ENCODE measurements at regions not wholly inside any gene's neighbourhood (a gene's known extent, or its start where the extent isn't known, plus 50 kb on each side); places are given as distances from the start of the nearest gene placed in this dataset.

GRCh38 chr4:3683744-3684421, 82.3 kb upstream of the ADRA2C start:
- H3K36me3 ChIP-seq (ENCODE audit: control insufficient read depth in 1 of 2, insufficient read depth in 2 of 2, low read length in 2 of 2) = no peaks in the 10 kb centered on the region
- no peak overlapping the region for H3K4me3 ChIP-seq (ENCODE audit: low read depth in 1 of 2, low read length in 2 of 2)
- no peak overlapping the region for H3K27ac ChIP-seq (ENCODE audit: low read depth, low read length)
- no peaks in the 10 kb centered on the region for H3K4me1 ChIP-seq (ENCODE audit: control insufficient read depth in 1 of 2, insufficient read depth in 2 of 2, low read length in 2 of 2)
- H3K27me3 ChIP-seq (ENCODE audit: control insufficient read depth in 1 of 2, insufficient read depth in 2 of 2, low read length in 2 of 2) = no peaks in the 10 kb centered on the region
- H3K9ac ChIP-seq (ENCODE audit: low read depth in 1 of 2, low read length in 2 of 2) = no peak overlapping the region
- H3K9me3 ChIP-seq (ENCODE audit: control insufficient read depth in 1 of 2, low read length in 2 of 2) = no peaks in the 10 kb centered on the region

- no peaks in the 10 kb centered on the region for H3K9me3 ChIP-seq (ENCODE audit: control insufficient read depth in 1 of 2, low read length in 2 of 2)
- no peaks in the 10 kb centered on the region for H3K4me1 ChIP-seq (ENCODE audit: control insufficient read depth in 1 of 2, insufficient read depth in 2 of 2, low read length in 2 of 2)
- no peak overlapping the region for H3K27ac ChIP-seq (ENCODE audit: low read depth, low read length)
- no peaks in the 10 kb centered on the region for H3K27me3 ChIP-seq (ENCODE audit: control insufficient read depth in 1 of 2, insufficient read depth in 2 of 2, low read length in 2 of 2)
- no peak overlapping the region for H3K9ac ChIP-seq (ENCODE audit: low read depth in 1 of 2, low read length in 2 of 2)
- no peak overlapping the region for H3K4me3 ChIP-seq (ENCODE audit: low read depth in 1 of 2, low read length in 2 of 2)
- no peaks in the 10 kb centered on the region for H3K36me3 ChIP-seq (ENCODE audit: control insufficient read depth in 1 of 2, insufficient read depth in 2 of 2, low read length in 2 of 2)
These were observed 83.0 kb upstream of the ADRA2C start for GRCh38 chr4:3683077-3683743.

DNA sequence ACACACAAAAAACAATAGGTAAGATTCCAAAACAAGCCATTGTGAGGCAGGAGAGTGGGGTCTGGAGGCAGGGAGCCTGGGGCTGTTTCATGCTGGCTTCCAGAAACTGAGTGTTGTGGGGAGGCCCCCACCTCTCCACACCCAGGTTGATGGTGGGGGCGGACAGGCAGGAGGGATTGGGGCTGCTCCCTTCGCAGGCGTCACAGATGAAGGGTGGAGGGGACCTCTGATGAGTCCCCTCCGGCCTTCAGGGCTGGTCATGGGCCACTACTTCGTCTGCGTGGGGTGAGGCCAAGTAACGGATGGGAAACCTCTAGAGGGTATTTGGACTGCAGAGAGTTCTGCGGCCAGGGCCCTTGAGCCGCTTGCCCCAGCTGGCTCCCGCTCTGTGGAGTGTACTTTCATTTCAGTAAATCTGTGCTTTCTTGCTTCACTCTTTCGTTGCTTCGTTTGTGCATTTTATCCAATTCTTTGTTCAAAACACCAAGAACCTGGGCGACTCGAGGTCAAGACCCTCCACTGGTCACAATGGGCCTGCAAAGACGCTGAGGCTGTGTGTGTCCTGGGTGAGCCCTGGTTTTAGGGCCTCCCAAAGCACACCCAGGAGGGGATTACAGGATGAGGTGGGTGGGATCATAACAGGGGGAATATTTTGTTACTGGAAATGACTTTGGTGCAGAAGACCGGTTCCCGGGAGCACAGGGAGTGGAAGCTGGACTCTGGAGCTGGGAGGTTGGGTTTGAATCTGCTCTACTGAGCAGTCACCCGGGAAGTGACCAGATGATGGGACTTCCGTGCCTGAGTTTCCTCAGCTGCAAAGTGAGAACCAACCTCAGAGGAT, 83.7 kb upstream of the ADRA2C start:
- Histone ChIP-seq H3K36me3 (ENCODE audit: control insufficient read depth in 1 of 2, insufficient read depth in 2 of 2, low read length in 2 of 2) (no peaks in the 10 kb centered on the region), H3K9me3 (ENCODE audit: control insufficient read depth in 1 of 2, low read length in 2 of 2) (no peaks in the 10 kb centered on the region), H3K4me3 (ENCODE audit: low read depth in 1 of 2, low read length in 2 of 2) (no peak overlapping the region), H3K27ac (ENCODE audit: low read depth, low read length) (no peak overlapping the region), H3K27me3 (ENCODE audit: control insufficient read depth in 1 of 2, insufficient read depth in 2 of 2, low read length in 2 of 2) (no peaks in the 10 kb centered on the region), H3K9ac (ENCODE audit: low read depth in 1 of 2, low read length in 2 of 2) (no peak overlapping the region), H3K4me1 (ENCODE audit: control insufficient read depth in 1 of 2, insufficient read depth in 2 of 2, low read length in 2 of 2) (no peaks in the 10 kb centered on the region)

DNA sequence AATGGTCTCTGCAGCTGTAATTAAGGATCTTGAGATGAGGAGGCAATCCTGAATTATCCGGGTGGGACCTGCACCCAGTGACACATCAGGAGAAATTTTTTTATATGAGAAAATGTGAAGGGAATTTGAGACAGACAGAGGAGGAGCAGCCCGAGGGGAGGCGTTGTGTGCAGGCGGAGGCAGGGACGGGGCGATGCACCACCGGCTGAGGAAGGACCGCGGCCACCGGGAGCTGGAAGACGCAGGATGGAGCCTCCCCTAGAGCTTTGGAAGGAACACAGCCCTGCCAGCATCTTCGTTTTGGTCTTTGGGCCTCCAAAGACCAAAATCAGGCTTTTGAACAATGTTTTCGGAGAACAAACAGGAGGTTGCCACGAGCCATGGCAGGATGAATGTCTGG, 85.0 kb upstream of the ADRA2C start:
- H3K36me3 ChIP-seq (ENCODE audit: control insufficient read depth in 1 of 2, insufficient read depth in 2 of 2, low read length in 2 of 2) = no peaks in the 10 kb centered on the region
- H3K27ac ChIP-seq (ENCODE audit: low read depth, low read length) = no peak overlapping the region
- H3K4me3 ChIP-seq (ENCODE audit: low read depth in 1 of 2, low read length in 2 of 2) = no peak overlapping the region
- peaks cover 4 to 7% of the 10 kb centered on the region in 2 donors for H3K27me3 ChIP-seq (ENCODE audit: control insufficient read depth in 1 of 2, insufficient read depth in 2 of 2, low read length in 2 of 2)
- H3K4me1 ChIP-seq (ENCODE audit: control insufficient read depth in 1 of 2, insufficient read depth in 2 of 2, low read length in 2 of 2) = no peaks in the 10 kb centered on the region
- no peak overlapping the region for H3K9ac ChIP-seq (ENCODE audit: low read depth in 1 of 2, low read length in 2 of 2)
- no peaks in the 10 kb centered on the region for H3K9me3 ChIP-seq (ENCODE audit: control insufficient read depth in 1 of 2, low read length in 2 of 2)

GRCh38 chr4:3680656-3681055, 85.5 kb upstream of the ADRA2C start:
- H3K4me1 ChIP-seq (ENCODE audit: control insufficient read depth in 1 of 2, insufficient read depth in 2 of 2, low read length in 2 of 2) = no peaks in the 10 kb centered on the region
- peaks cover 6 to 8% of the 10 kb centered on the region in 2 donors for H3K27me3 ChIP-seq (ENCODE audit: control insufficient read depth in 1 of 2, insufficient read depth in 2 of 2, low read length in 2 of 2)
- no peak overlapping the region for H3K27ac ChIP-seq (ENCODE audit: low read depth, low read length)

DNA sequence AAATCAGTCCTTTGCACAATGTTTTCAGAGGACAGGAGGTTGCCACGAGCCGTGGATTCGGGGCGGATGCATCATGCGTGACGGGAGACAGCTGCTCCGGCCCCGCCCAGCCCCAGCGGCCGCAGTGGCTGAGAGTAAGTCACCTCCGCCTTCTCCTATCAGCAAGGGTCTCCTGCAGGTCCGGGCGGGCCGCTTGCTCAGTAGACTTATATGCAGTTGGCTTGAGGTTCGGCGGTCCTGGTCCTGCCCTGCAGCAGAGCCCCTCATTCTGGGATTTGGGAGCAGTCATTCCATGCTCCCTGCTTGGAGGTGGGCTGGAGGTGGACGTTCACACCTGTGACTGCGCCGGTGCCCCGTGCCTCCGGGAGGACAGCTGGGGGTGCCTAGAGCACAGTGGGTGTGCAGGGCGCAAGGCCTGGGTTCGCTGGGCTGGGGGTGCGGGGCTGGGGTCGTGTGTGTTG, 86.3 kb upstream of the ADRA2C start:
- no peak overlapping the region for H3K4me3 ChIP-seq (ENCODE audit: low read depth in 1 of 2, low read length in 2 of 2)
- H3K27ac ChIP-seq (ENCODE audit: low read depth, low read length) = no peak overlapping the region
- H3K27me3 ChIP-seq (ENCODE audit: control insufficient read depth in 1 of 2, insufficient read depth in 2 of 2, low read length in 2 of 2) = peaks cover 6 to 8% of the 10 kb centered on the region in 2 donors
- no peak overlapping the region for H3K9ac ChIP-seq (ENCODE audit: low read depth in 1 of 2, low read length in 2 of 2)
- H3K4me1 ChIP-seq (ENCODE audit: control insufficient read depth in 1 of 2, insufficient read depth in 2 of 2, low read length in 2 of 2) = no peaks in the 10 kb centered on the region
- H3K36me3 ChIP-seq (ENCODE audit: control insufficient read depth in 1 of 2, insufficient read depth in 2 of 2, low read length in 2 of 2) = no peaks in the 10 kb centered on the region
- no peaks in the 10 kb centered on the region for H3K9me3 ChIP-seq (ENCODE audit: control insufficient read depth in 1 of 2, low read length in 2 of 2)

More at GRCh38 chr4:3680656-3681055, 85.5 kb upstream of the ADRA2C start:
- Histone ChIP-seq H3K9ac (ENCODE audit: low read depth in 1 of 2, low read length in 2 of 2) (no peak overlapping the region), H3K4me3 (ENCODE audit: low read depth in 1 of 2, low read length in 2 of 2) (no peak overlapping the region), H3K9me3 (ENCODE audit: control insufficient read depth in 1 of 2, low read length in 2 of 2) (no peaks in the 10 kb centered on the region), H3K36me3 (ENCODE audit: control insufficient read depth in 1 of 2, insufficient read depth in 2 of 2, low read length in 2 of 2) (no peaks in the 10 kb centered on the region)

GRCh38 chr4:3679071-3679825, 86.9 kb upstream of the ADRA2C start:
- Histone ChIP-seq H3K4me3 (ENCODE audit: low read depth in 1 of 2, low read length in 2 of 2) (no peak overlapping the region), H3K9ac (ENCODE audit: low read depth in 1 of 2, low read length in 2 of 2) (no peak overlapping the region), H3K27me3 (ENCODE audit: control insufficient read depth in 1 of 2, insufficient read depth in 2 of 2, low read length in 2 of 2) (peaks cover 6 to 8% of the 10 kb centered on the region in 2 donors), H3K9me3 (ENCODE audit: control insufficient read depth in 1 of 2, low read length in 2 of 2) (no peaks in the 10 kb centered on the region), H3K4me1 (ENCODE audit: control insufficient read depth in 1 of 2, insufficient read depth in 2 of 2, low read length in 2 of 2) (no peaks in the 10 kb centered on the region), H3K27ac (ENCODE audit: low read depth, low read length) (no peak overlapping the region), H3K36me3 (ENCODE audit: control insufficient read depth in 1 of 2, insufficient read depth in 2 of 2, low read length in 2 of 2) (no peaks in the 10 kb centered on the region)

DNA sequence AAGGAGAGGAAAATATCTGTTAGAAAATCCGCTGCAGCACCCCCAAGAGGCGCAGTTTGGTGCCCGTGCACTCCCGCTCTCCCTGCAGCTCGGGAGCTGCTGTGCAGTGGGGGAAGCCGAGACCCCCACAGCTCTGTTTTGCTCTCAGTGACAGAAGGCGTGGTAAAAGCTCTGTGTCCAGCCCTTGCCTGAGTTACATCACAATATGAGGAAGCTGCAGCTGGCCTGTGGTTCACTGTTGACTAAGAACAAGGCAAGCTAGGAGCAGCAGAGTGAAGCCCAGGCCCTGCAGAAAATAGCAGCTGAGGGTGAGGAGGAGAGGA, 88.5 kb upstream of the ADRA2C start:
- no peak overlapping the region for H3K27ac ChIP-seq (ENCODE audit: low read depth, low read length)
- H3K27me3 ChIP-seq (ENCODE audit: control insufficient read depth in 1 of 2, insufficient read depth in 2 of 2, low read length in 2 of 2) = peaks cover 6 to 8% of the 10 kb centered on the region in 2 donors
- no peaks in the 10 kb centered on the region for H3K9me3 ChIP-seq (ENCODE audit: control insufficient read depth in 1 of 2, low read length in 2 of 2)
- H3K9ac ChIP-seq (ENCODE audit: low read depth in 1 of 2, low read length in 2 of 2) = no peak overlapping the region
- no peaks in the 10 kb centered on the region for H3K36me3 ChIP-seq (ENCODE audit: control insufficient read depth in 1 of 2, insufficient read depth in 2 of 2, low read length in 2 of 2)
- no peak overlapping the region for H3K4me3 ChIP-seq (ENCODE audit: low read depth in 1 of 2, low read length in 2 of 2)
- H3K4me1 ChIP-seq (ENCODE audit: control insufficient read depth in 1 of 2, insufficient read depth in 2 of 2, low read length in 2 of 2) = no peaks in the 10 kb centered on the region

- Histone ChIP-seq H3K4me3 (ENCODE audit: low read depth in 1 of 2, low read length in 2 of 2) (no peak overlapping the region), H3K27ac (ENCODE audit: low read depth, low read length) (no peak overlapping the region), H3K9me3 (ENCODE audit: control insufficient read depth in 1 of 2, low read length in 2 of 2) (no peaks in the 10 kb centered on the region), H3K27me3 (ENCODE audit: control insufficient read depth in 1 of 2, insufficient read depth in 2 of 2, low read length in 2 of 2) (peaks cover 6 to 8% of the 10 kb centered on the region in 2 donors), H3K36me3 (ENCODE audit: control insufficient read depth in 1 of 2, insufficient read depth in 2 of 2, low read length in 2 of 2) (no peaks in the 10 kb centered on the region), H3K4me1 (ENCODE audit: control insufficient read depth in 1 of 2, insufficient read depth in 2 of 2, low read length in 2 of 2) (no peaks in the 10 kb centered on the region), H3K9ac (ENCODE audit: low read depth in 1 of 2, low read length in 2 of 2) (no peak overlapping the region)
These were observed 89.1 kb upstream of the ADRA2C start for GRCh38 chr4:3676907-3677747.

Measured in duodenal mucosa (tissue), 2 donors.